Adipose tissue (tissue), 3 donors: ENCODE measurements at regions not wholly inside any gene's neighbourhood (a gene's known extent, or its start where the extent isn't known, plus 50 kb on each side); places are given as distances from the start of the nearest gene placed in this dataset.

Experiments
- H3K27ac ChIP-seq: one replicate; pipeline ENCODE4 v1.5.1; 2013; ENCODE audit warnings: low read depth, low read length
- WGBS, 3 donors: extraction: QIAGEN DNeasy Blood & Tissue Kit; methylation state at CpG; one replicate each; pipeline ENCODE4 v1.1.7; 2013; 5-methylcytosine and 5-hydroxymethylcytosine counted together
- donor health status: healthy with polysubstance abuse.
- donor health status: Bipolar disorder and iron deficiency.
- donor health status: healthy.

DNA sequence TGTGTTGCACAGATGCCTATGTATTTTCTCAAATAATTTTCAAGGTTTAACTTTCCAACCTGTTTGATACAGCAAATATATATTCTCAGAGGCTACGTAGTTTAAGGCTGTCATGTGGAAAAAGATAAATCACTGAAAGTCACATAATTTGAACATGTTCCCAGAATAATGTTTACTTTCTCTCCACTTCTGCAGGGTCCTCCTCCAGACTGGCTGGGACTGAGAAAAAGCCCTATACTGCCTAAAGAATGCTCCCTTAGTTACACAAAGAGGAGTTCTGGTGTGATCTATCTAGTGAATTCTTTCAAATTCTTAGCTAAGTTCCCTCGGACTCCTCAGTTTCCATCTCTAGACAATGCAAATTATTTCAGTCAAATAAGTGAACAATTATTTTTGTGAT, 411.0 kb downstream of the C6orf118 start:
- H3K27ac ChIP-seq = no peak overlapping the region
- 13 to 58% (median 58%) methylated on average over 2 of the region's 2 CpGs for WGBS, 3 donors

DNA sequence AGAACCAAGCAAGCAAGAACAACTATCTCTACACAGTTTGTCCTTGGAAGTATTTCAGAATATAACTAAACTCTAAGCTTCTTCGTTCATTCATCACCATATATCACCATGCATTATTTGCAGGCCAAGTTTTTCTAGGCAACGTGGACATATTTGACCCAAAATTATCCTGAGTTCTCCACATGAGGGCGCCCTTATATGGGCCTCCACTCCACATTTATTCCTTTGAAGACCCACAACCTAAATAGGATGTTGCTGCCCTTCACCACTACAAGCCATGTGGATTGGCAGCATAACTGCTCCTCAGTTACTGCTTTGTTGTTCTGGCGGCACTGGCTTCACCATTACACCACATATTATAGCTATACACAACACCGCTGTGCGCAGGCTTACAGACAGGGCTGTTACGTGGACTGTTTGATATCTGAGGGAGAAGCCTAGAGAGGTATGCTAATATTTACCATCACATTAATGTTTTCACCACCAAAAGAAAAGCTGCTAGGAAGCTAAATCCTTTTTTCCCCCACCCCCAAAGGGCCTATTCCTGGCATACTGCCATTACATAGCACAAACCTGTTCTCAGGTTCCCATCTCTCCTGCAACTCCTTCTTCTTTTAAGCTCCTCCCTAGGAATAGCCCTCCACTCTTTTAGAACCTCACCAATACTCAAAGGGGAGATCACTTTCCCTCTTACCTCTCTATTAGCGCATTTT, 411.7 kb downstream of the C6orf118 start:
- WGBS, 3 donors = 65 to 82% (median 81%) methylated on average over 8 of the region's 8 CpGs

DNA sequence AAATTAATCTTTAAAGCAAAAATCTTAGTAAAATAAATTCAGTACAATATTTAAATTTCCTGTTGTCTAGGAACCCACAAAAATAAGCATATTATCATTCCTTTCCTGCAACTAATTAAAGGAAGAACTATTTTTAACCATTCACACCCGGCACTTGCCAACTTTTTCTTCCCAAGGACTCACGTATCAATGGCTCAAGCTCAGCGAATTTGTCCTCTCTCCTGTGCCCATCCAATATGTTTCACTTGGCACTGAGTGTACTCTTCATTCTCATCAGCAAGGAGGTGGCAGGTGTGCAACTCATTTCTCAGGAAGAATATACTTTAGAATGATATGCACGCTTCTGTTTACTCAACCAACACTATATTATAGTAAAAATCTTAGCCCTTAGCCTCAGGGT, 419.4 kb downstream of the C6orf118 start:
- 65 to 74% (median 68%) methylated on average over 4 of the region's 4 CpGs for WGBS, 3 donors
- no peak overlapping the region for H3K27ac ChIP-seq

More for the DNA sequence above, 411.7 kb downstream of the C6orf118 start:
- no peak overlapping the region for H3K27ac ChIP-seq

- H3K27ac ChIP-seq = no peak overlapping the region
Measured at GRCh38 chr6:164887660-164888059, 421.7 kb downstream of the C6orf118 start.

- H3K27ac ChIP-seq = no peak overlapping the region
Measured at GRCh38 chr6:164882236-164882635, 427.2 kb downstream of the C6orf118 start.

DNA sequence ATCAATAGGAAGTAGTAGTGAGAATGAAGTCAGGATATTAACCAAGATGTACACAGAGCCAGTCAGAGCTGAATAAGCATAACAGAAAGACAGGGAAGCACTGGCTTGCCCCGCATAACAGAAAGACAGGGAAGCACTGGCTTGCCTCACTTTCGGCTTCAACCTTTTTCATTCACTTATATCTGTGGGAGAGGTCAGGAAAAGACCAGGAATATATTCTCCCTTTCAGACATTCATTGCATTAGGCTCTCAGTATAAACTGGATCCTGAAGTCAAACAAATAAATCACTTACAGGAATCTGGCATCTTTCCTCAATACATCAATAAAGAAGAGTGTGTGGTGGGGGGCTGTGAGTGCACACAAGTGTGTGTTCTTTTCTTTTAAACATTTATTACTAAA, 437.6 kb downstream of the C6orf118 start:
- WGBS, 3 donors = 52 to 74% (median 55%) methylated on average over 2 of the region's 2 CpGs
- no peak overlapping the region for H3K27ac ChIP-seq

GRCh38 chr6:164870164-164870563, 439.2 kb downstream of the C6orf118 start:
- WGBS, 3 donors = 27 to 55% (median 52%) methylated on average over 2 of the region's 2 CpGs
- no peak overlapping the region for H3K27ac ChIP-seq

- 29 to 77% (median 74%) methylated on average over 4 of the region's 4 CpGs for WGBS, 3 donors
- no peak overlapping the region for H3K27ac ChIP-seq
Measured at GRCh38 chr6:164861967-164862366, 447.4 kb downstream of the C6orf118 start.

GRCh38 chr6:164859816-164860215, 449.6 kb downstream of the C6orf118 start:
- no peak overlapping the region for H3K27ac ChIP-seq
- 66 to 74% (median 70%) methylated on average over 6 of the region's 6 CpGs for WGBS, 3 donors

- WGBS, 3 donors = 73 to 80% (median 77%) methylated on average over 8 of the region's 8 CpGs
- no peak overlapping the region for H3K27ac ChIP-seq
Measured at GRCh38 chr6:164856138-164856537, 453.3 kb downstream of the C6orf118 start.

DNA sequence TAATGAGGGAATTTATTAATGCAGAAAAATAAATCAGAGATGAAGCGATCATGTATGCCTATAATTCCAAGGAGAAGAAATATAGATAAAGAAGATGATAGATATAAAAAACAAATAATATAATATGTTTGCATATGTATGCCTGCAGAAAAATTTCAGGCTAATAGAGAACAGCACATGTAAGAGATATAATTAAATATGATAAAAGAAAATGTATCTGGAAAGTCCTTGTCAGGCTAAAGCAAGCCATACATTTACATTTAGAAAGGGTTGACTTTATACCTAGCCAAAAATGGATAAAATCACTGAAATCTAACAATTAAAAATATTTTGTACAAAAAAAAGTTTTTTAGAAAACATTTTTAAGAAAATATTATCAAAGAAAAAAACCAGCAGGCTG, 454.1 kb downstream of the C6orf118 start:
- WGBS, 3 donors = 83 to 100% (median 98%) methylated on average over 1 of the region's 1 CpG
- no peak overlapping the region for H3K27ac ChIP-seq

- H3K27ac ChIP-seq = no peak overlapping the region
Measured at GRCh38 chr6:164854526-164854925, 454.9 kb downstream of the C6orf118 start.

GRCh38 chr6:164845773-164846172, 463.6 kb downstream of the C6orf118 start:
- WGBS, 3 donors = 37 to 53% (median 40%) methylated on average over 1 of the region's 1 CpG
- no peak overlapping the region for H3K27ac ChIP-seq

DNA sequence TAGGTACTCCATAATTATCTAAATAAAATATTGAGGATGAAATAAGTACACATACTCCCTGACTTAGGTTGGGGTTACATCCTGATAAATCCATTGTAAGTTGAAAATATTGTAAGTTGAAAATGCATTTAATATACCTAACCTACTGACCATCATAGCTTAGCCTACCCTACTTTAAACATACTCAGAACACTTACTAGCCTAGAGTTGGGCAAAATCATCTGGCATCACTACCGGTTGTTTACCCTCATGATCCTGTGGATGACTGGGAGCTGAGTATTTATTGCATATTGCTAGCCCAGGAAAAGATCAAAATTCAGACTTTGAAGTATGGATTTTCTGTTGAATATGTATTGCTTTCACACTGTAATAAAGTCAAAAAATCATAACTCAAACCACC, 467.3 kb downstream of the C6orf118 start:
- H3K27ac ChIP-seq = no peak overlapping the region
- WGBS, 3 donors = 88 to 97% (median 90%) methylated on average over 1 of the region's 1 CpG

DNA sequence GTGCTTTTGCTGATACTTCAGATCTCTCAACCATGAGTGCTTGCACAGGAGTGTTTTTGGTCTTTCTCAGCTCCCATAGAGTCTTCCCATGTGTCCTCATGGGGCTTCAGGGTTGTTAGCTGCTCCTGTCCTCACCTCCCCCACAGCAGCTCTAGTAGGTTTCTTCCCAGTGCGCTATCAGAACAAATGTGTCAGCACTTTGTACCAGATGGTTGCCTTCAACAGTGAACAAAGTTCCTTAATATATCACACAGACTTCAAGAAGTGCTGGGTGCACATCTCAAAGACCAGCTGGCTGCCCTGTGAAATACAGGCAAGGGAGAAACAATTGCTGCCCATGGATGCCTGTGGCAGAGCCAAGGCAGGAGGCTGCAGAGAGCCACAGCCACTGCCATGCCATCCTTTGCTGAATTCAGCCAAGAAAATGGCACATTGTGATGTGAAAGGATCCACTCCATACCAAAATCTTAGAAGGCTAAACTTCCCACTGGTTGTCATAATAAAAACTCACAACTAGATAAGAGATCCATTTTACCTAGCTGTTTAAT, 471.3 kb downstream of the C6orf118 start:
- H3K27ac ChIP-seq = no peak overlapping the region
- 60 to 84% (median 83%) methylated on average over 1 of the region's 1 CpG for WGBS, 3 donors

- H3K27ac ChIP-seq = no peak overlapping the region
- WGBS, 3 donors = 67 to 82% (median 70%) methylated on average over 3 of the region's 3 CpGs
Measured at GRCh38 chr6:164836486-164836885, 472.9 kb downstream of the C6orf118 start.

- H3K27ac ChIP-seq = no peak overlapping the region
- 48 to 79% (median 67%) methylated on average over 7 of the region's 7 CpGs for WGBS, 3 donors
Measured at GRCh38 chr6:164832410-164832809, 477.0 kb downstream of the C6orf118 start.

DNA sequence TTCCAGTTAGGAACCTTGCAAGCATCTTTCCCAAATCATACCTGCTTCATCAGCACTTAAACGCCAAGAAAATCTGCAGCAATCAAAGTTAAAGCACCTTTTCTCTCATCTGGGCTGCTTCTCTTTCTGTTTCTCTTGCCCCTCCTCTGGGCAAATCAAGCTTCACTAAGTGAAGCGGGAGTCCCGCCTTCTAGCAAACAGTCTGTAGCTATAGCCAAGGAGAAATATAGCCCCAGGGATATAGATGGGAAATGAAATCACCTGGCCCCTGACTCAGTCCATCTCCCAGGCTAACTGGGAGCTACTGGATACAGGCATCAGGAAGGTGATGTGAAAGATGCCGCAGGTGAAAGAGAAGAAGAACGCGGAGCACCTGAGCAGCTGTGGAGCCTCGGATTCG, 481.9 kb downstream of the C6orf118 start:
- WGBS, 3 donors = 68 to 88% (median 81%) methylated on average over 8 of the region's 8 CpGs
- H3K27ac ChIP-seq = no peak overlapping the region

DNA sequence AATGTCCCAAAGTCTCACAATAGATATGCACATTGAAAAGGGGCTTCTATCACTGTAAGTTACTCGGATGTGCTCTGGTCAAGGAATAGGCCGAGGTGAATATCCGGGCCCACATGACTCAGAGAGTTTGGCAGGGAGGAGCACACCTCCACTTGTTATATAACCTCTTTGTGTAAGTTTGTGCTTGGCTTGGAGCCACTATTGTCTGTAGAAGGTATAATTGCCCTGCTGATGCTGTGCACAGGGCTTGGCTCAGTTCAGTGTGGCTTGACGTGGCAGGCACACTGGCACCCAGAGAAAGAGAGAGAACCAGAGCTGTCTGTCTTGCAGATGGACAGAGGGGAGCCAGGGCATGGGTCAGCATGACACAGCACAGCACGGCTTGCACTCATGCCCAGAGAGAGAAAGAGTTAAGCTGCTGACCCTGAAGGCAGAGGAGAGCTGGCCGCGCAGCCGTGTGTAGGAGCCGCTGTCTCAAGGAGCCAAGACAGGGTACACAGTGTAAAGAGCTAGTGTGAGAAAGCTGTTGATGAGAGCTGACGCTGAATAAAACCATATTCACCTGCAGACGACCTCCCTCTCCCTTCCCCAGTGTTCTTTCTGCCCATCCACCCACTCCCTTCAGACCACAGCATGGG, 482.5 kb downstream of the C6orf118 start:
- WGBS, 3 donors = 58 to 60% (median 58%) methylated on average over 11 of the region's 11 CpGs
- H3K27ac ChIP-seq = no peak overlapping the region

DNA sequence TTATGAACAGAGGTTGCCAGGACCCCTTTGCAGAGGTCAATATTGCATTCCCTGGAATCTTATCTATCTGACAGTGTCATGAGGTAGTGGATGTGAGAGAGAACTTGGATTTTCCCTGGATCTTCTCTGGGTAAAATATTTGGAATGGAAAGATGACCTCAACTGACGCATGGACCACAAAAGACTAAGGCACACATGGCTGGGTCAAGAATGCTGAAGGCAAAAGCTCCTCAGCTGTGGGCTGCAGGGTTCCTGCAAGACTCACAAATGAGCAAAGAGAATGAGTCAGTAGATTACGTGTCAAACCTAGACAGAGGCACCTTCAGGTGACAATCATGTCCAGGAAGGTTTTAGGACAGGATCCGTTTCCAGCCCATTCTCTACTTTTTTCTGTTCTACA, 484.0 kb downstream of the C6orf118 start:
- no peak overlapping the region for H3K27ac ChIP-seq
- 75 to 95% (median 92%) methylated on average over 3 of the region's 3 CpGs for WGBS, 3 donors
